GM21723 (cell line): ENCODE measurements at regions not wholly inside any gene's neighbourhood (a gene's known extent, or its start where the extent isn't known, plus 50 kb on each side); places are given as distances from the start of the nearest gene placed in this dataset.
"Not testable (repeated sequence)": the region's sequence is repeated elsewhere in the genome, so short reads cannot be mapped to it uniquely, and the experiment has no call there.

Source experiments
- ATAC-seq: cut with Tn5 transposase; IDR thresholded peaks from one replicate; pipeline ENCODE4 v1.9.1; 2021; ENCODE audit warnings: mild to moderate bottlenecking, moderate library complexity; ENCODE audit not compliant: unreplicated experiment

GRCh38 chr3:115204475-115204874 lies 57.4 kb upstream of the ZBTB20 start:
- ATAC-seq = no peak

GRCh38 chr3:115208066-115208750 lies 61.1 kb upstream of the ZBTB20 start:
- ATAC-seq = no peak

DNA sequence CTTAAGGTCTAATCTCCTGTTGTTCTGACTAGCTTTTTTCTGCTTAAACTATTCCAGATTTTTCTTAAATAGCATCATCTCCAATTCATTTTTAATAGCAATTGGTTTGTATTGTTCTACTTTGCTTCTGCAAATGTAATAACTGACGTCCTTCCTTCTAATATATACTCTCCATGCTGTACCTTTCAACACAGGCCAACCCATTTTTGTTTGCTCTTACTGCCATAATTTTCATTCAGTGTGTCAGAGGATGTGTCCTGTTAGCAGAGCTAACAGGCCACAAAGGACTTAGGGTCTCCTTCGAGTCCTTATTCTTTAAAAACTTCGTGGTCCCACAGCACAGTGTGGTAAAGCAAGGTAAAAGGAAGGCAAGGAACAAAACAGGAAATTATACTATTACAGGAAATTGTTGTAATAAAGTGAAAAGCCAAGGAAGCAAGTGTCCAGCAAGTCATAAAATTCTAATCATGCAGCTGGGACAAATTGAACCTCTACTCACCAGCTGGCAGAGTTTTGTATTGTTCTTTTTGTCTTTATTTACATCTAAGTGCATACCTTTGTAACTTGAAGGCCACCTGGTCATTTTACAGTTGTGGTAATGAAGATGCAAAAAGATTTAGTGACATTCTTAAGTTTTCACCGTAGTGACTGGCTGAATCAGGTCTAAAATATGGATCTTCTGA lies 64.9 kb upstream of the ZBTB20 start:
- ATAC-seq = no peak

GRCh38 chr3:115212615-115213014 lies 65.5 kb upstream of the ZBTB20 start:
- no peak for ATAC-seq

DNA sequence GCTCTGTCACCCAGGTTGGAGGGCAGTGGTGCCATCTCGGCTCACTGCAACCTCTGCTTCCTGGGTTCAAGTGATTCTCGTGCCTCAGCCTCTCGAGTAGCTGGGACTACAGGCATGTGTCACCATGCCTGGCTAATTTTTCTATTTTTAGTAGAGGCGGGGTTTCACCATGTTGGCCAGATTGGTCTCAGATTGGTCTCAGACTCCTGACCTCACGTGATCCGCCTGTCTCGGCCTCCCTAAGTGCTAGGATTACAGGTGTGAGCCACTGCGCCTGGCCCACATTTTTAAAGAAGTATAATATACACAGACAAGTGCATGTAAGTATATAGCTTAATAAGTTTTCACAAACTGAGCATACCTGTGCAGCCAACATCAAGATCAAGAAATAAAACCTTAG lies 66.0 kb upstream of the ZBTB20 start:
- not testable (repeated sequence) for ATAC-seq

DNA sequence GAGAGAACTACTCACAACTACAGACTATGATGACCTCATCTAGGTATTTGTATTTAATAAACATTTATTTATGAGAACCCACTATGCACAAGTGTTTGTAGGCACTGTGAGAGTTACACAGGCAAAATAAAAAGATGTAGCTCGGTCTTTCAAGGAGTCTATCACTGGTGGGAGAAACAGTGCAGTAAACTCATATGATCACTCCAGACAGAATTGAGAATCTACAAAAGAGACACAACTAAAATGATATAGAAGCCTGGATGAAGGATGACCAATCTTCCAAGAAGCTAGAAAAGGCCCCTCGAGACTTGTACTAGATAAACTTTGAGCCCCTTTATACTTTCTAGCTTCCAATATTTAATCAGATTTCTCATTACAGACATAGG lies 70.2 kb upstream of the ZBTB20 start:
- ATAC-seq = no peak

DNA sequence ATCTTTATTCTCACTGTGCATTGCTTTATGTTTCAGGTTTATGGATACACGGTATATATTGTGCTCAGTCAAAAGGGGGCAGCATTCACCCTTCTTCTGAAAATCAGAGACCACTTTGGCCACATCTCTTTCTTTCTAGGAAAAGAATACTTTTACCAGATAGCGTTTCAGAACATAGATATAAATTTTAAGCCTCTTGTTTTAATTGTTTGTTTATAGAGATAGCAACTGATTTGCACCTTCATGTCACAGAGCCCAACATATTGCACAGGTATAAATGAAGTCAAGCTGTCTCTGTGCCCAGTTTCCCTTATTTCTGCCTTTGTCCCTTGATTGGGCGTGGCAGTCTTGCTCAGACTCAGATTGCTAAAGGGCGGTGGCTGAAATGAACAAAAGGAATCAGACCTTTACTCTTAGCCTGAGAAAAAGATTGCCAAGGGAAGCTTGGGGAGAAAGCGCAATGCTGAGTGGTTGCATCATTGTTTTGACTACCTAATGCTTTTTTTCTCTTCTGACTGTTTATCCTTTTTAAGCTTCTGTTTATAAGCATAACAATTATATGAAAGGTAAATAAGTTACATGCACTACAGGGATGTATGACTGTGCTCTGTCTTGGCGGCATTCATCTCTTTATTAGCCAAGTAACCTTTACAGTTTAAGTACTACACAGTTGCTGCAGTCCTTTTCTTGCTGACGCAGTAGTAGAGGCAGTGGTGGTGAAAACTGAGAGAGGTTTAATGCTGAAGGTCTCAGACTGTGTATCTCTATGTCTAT lies 70.8 kb upstream of the ZBTB20 start:
- no peak for ATAC-seq

- no peak for ATAC-seq
Observed at GRCh38 chr3:115218859-115219258, 71.8 kb upstream of the ZBTB20 start.

GRCh38 chr3:115224687-115225086 lies 77.6 kb upstream of the ZBTB20 start:
- ATAC-seq = no peak

DNA sequence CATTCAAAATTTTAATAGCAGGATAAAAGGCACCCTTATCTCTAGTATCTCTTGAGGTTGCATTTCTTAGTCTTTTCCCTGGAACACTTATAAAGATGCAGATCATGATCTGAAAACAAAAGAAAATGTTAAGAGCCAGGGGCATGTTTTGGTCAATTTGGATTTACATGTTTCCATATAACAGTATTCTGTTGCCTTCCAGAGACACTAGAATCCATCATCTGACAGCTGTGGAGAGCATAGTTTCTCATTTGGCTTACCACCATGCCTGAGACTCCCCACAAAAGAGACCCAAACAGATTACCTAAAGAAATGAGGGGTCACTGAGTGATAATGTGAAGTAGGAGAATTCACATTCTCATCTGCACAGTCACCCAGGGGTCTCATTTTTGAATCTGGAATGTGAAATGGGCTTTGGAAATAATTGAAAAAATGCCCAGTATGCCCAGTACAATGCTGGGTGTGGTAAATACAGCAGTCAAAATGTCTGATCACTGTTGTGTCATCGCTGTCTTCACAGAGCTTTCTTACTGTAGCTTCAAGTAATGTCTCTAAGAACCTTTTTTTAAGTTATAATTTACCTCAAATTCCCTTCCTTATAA lies 79.9 kb upstream of the ZBTB20 start:
- ATAC-seq = no peak

GRCh38 chr3:115227461-115227860 lies 80.4 kb upstream of the ZBTB20 start:
- ATAC-seq = no peak

DNA sequence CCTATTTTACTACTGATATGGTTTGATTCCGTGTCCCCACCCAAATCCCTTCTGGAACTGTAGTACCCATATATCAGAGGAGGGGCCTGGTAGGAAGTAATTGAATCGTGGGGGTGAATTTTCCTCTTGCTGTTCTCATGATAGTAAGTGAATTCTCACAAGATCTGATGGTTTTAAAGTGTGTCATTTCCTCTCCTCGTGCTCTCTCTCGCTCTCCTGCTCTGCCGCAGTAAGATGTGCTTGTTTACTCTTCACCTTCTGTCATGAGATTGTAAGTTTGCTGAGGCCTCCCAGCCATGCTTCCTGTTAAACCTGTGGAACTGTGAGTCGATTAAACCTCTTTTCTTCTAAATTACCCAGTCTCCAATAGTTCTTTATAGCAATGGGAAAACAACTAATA lies 81.2 kb upstream of the ZBTB20 start:
- ATAC-seq = no peak

- ATAC-seq = no peak
Observed at GRCh38 chr3:115232167-115232566, 85.1 kb upstream of the ZBTB20 start.

DNA sequence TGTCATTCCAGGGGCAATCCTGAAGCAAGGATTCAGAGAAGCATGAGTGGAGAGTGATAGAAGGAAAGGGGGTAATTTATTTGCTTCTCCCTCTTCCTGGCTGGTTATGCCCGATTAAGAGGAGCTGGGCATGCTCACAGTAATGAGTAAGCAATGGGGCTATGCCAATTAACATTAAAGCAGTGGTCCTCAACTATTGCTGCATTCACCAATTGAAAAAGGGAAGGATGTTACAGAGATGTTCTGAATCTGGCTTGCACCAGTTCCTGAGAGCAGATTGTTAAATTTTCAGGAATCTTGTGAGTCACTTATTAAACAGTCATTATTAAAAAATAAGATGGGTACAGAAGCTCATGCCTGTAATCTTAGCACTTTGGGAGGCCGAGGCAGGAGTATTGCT lies 85.9 kb upstream of the ZBTB20 start:
- no peak for ATAC-seq

- ATAC-seq = no peak
Observed at GRCh38 chr3:115236496-115236895, 89.4 kb upstream of the ZBTB20 start.

GRCh38 chr3:115239717-115240116 lies 92.6 kb upstream of the ZBTB20 start:
- no peak for ATAC-seq

DNA sequence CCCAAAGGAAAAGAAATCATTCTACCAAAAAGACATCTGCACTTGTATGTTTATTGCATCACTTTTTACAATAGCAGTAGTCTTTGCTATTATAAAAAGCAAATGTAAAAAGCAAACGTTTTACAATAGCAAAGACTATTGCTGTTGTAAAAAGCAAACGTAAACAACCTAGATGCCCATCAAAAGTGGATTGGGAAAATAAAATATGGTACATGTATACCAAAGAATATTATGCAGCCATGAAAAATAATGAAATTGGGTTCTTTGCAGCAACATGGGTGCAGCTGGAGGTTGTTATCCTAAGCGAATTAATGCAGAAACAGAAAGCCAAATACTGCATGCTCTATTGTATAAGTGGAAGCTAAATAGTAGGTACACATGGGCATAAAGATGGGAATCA lies 97.3 kb upstream of the ZBTB20 start:
- no peak for ATAC-seq

GRCh38 chr3:115245438-115245837 lies 98.3 kb upstream of the ZBTB20 start:
- ATAC-seq = no peak

GRCh38 chr3:115245899-115246298 lies 98.8 kb upstream of the ZBTB20 start:
- ATAC-seq = no peak

- ATAC-seq = no peak
Observed at GRCh38 chr3:115246461-115247020, 99.5 kb upstream of the ZBTB20 start.

DNA sequence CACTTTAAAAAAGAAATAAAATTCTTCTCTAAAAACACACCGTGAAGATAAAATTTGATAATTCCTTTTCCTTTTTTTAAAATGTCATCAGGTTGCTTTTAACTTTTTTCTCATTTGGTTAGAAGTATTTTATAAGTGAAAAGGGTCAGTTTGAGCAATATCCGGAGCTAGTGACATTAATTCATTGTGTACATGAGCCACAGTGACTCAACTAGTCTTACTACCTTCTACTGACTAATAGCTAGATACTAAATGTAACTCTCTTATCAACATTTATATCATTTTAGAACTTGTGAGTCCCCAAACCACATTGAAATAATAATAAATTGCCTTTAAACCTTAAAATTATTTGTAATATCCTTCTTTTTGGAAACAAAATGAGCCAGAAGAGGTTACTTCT lies 101.2 kb upstream of the ZBTB20 start:
- no peak for ATAC-seq
